ENCODE measurements at regions not wholly inside any gene's neighbourhood (a gene's known extent, or its start where the extent isn't known, plus 50 kb on each side); places are given as distances from the start of the nearest gene placed in this dataset.

- Mint-ChIP-seq H3K9me3 (no peaks in the 10 kb centered on the region), H3K27me3 (no peaks in the 10 kb centered on the region), H3K27ac (no peak overlapping the region), H3K4me3 (no peak overlapping the region), H3K4me1 (ENCODE audit: low read depth in 2 of 2) (no peaks in the 10 kb centered on the region), H3K36me3 (ENCODE audit: insufficient read depth) (no peaks in the 10 kb centered on the region)
- ATAC-seq (replicated peaks) (no peak), DNase-seq (no peak)
These were observed 62.0 kb downstream of the HFE start for GRCh38 chr6:26149240-26149639.

- H3K4me3 Mint-ChIP-seq, result no peak overlapping the region
- H3K36me3 Mint-ChIP-seq (ENCODE audit: insufficient read depth), result peaks cover 22% of the 10 kb centered on the region
- H3K27ac Mint-ChIP-seq, result no peak overlapping the region
- DNase-seq (no peak), ATAC-seq (replicated peaks) (no peak)
- peaks cover 19% of the 10 kb centered on the region in 2 donors for H3K4me1 Mint-ChIP-seq (ENCODE audit: low read depth in 2 of 2)
- H3K27me3 Mint-ChIP-seq, result no peaks in the 10 kb centered on the region
- H3K9me3 Mint-ChIP-seq, result no peaks in the 10 kb centered on the region
These were observed 65.2 kb downstream of the HFE start for GRCh38 chr6:26152226-26153101.

- DNase-seq, result no peak
- Mint-ChIP-seq H3K4me1 (ENCODE audit: low read depth in 2 of 2) (peaks cover 36 to 37% of the 10 kb centered on the region in 2 donors), H3K27ac (peak overlapping the region; percentile 99), H3K27me3 (no peaks in the 10 kb centered on the region), H3K36me3 (ENCODE audit: insufficient read depth) (peaks cover 50% of the 10 kb centered on the region), H3K9me3 (no peaks in the 10 kb centered on the region), H3K4me3 (peak overlapping the region; percentile 90 to 96)
- no peak for ATAC-seq (replicated peaks)
These were observed 68.1 kb downstream of the HFE start for GRCh38 chr6:26155061-26155930.

- H3K4me1 Mint-ChIP-seq (ENCODE audit: low read depth in 2 of 2), result peaks cover 37 to 39% of the 10 kb centered on the region in 2 donors
- peaks cover 58% of the 10 kb centered on the region for H3K36me3 Mint-ChIP-seq (ENCODE audit: insufficient read depth)
- peak overlapping the region; percentile 99 for H3K27ac Mint-ChIP-seq
These were observed 69.0 kb downstream of the HFE start for GRCh38 chr6:26156105-26156849.

GRCh38 chr6:26156850-26157250 lies 69.6 kb downstream of the HFE start:
- Mint-ChIP-seq H3K4me1 (ENCODE audit: low read depth in 2 of 2) (peaks cover 37 to 39% of the 10 kb centered on the region in 2 donors), H3K27ac (peak overlapping the region; percentile 99), H3K27me3 (no peaks in the 10 kb centered on the region), H3K4me3 (peak overlapping the region; percentile 90 to 96), H3K36me3 (ENCODE audit: insufficient read depth) (peaks cover 62% of the 10 kb centered on the region), H3K9me3 (no peaks in the 10 kb centered on the region)
- DNase-seq (no peak), ATAC-seq (replicated peaks) (peak; percentile 8)

More at GRCh38 chr6:26156105-26156849, 69.0 kb downstream of the HFE start:
- Mint-ChIP-seq H3K9me3 (no peaks in the 10 kb centered on the region), H3K4me3 (peak overlapping the region; percentile 90 to 96), H3K27me3 (no peaks in the 10 kb centered on the region)
- DNase-seq, result peak; percentile 79 to 88 (median 84)
- peak; percentile 46 for ATAC-seq (replicated peaks)

GRCh38 chr6:26157251-26158075 lies 70.2 kb downstream of the HFE start:
- no peaks in the 10 kb centered on the region for H3K27me3 Mint-ChIP-seq
- H3K27ac Mint-ChIP-seq, result peak overlapping the region; percentile 99
- peaks cover 37 to 39% of the 10 kb centered on the region in 2 donors for H3K4me1 Mint-ChIP-seq (ENCODE audit: low read depth in 2 of 2)
- H3K9me3 Mint-ChIP-seq, result no peaks in the 10 kb centered on the region
- H3K36me3 Mint-ChIP-seq (ENCODE audit: insufficient read depth), result peaks cover 62% of the 10 kb centered on the region
- H3K4me3 Mint-ChIP-seq, result peak overlapping the region; percentile 90 to 96
- ATAC-seq (replicated peaks) (peak; percentile 70), DNase-seq (peak; percentile 80 to 87 (median 81))

GRCh38 chr6:26158076-26158580 lies 70.9 kb downstream of the HFE start:
- peaks cover 37 to 39% of the 10 kb centered on the region in 2 donors for H3K4me1 Mint-ChIP-seq (ENCODE audit: low read depth in 2 of 2)
- peak; percentile 78 to 92 (median 78) for DNase-seq
- peaks cover 62% of the 10 kb centered on the region for H3K36me3 Mint-ChIP-seq (ENCODE audit: insufficient read depth)
- peak overlapping the region; percentile 99 for H3K27ac Mint-ChIP-seq
- H3K27me3 Mint-ChIP-seq, result no peaks in the 10 kb centered on the region
- no peaks in the 10 kb centered on the region for H3K9me3 Mint-ChIP-seq
- H3K4me3 Mint-ChIP-seq, result peak overlapping the region; percentile 90 to 96
- ATAC-seq (replicated peaks), result peak; percentile 1

- Mint-ChIP-seq H3K27ac (peak overlapping the region; percentile 99), H3K4me3 (peak overlapping the region; percentile 90 to 96), H3K4me1 (ENCODE audit: low read depth in 2 of 2) (peaks cover 37 to 39% of the 10 kb centered on the region in 2 donors), H3K36me3 (ENCODE audit: insufficient read depth) (peaks cover 62% of the 10 kb centered on the region), H3K27me3 (no peaks in the 10 kb centered on the region), H3K9me3 (no peaks in the 10 kb centered on the region)
- peak; percentile 49 to 60 (median 49) for DNase-seq
- ATAC-seq (replicated peaks), result peak; percentile 19
These were observed 71.5 kb downstream of the HFE start for GRCh38 chr6:26158581-26159356.

- H3K4me1 Mint-ChIP-seq (ENCODE audit: low read depth in 2 of 2), result peaks cover 37 to 39% of the 10 kb centered on the region in 2 donors
- DNase-seq (no peak), ATAC-seq (replicated peaks) (no peak)
- peak overlapping the region; percentile 90 to 96 for H3K4me3 Mint-ChIP-seq
- peaks cover 62% of the 10 kb centered on the region for H3K36me3 Mint-ChIP-seq (ENCODE audit: insufficient read depth)
- H3K27me3 Mint-ChIP-seq, result no peaks in the 10 kb centered on the region
- peak overlapping the region; percentile 99 for H3K27ac Mint-ChIP-seq
- no peaks in the 10 kb centered on the region for H3K9me3 Mint-ChIP-seq
These were observed 72.4 kb downstream of the HFE start for GRCh38 chr6:26159357-26160273.

- Mint-ChIP-seq H3K36me3 (ENCODE audit: insufficient read depth) (peaks cover 51% of the 10 kb centered on the region), H3K4me1 (ENCODE audit: low read depth in 2 of 2) (peaks cover 28 to 29% of the 10 kb centered on the region in 2 donors), H3K4me3 (no peak overlapping the region), H3K9me3 (no peaks in the 10 kb centered on the region), H3K27me3 (no peaks in the 10 kb centered on the region), H3K27ac (peak overlapping the region in 1 of 2 donors; percentile 41)
- no peak for DNase-seq
- no peak for ATAC-seq (replicated peaks)
These were observed 74.1 kb downstream of the HFE start for GRCh38 chr6:26161322-26161721.

- Mint-ChIP-seq H3K4me3 (no peak overlapping the region), H3K36me3 (ENCODE audit: insufficient read depth) (peaks cover 41% of the 10 kb centered on the region), H3K27me3 (no peaks in the 10 kb centered on the region), H3K27ac (no peak overlapping the region), H3K9me3 (no peaks in the 10 kb centered on the region), H3K4me1 (ENCODE audit: low read depth in 2 of 2) (peaks cover 24 to 27% of the 10 kb centered on the region in 2 donors)
- DNase-seq (no peak), ATAC-seq (replicated peaks) (no peak)
These were observed 75.2 kb downstream of the HFE start for GRCh38 chr6:26162399-26162798.

Data from effector memory CD8-positive, alpha-beta T cell (primary cell).